Sigmoid colon (tissue), 6 donors: ENCODE measurements at regions not wholly inside any gene's neighbourhood (a gene's known extent, or its start where the extent isn't known, plus 50 kb on each side); places are given as distances from the start of the nearest gene placed in this dataset.

Source experiments
- DNase-seq: peaks from one replicate; pipeline ENCODE4 v3.0.0-alpha.2; 2019
- H3K27ac ChIP-seq, 4 donors: fragments of 200-600 bp; sonication (generic); one replicate each; pipeline ENCODE4 v1.5.1; 2016 to 2019; ENCODE audit warnings: mild to moderate bottlenecking in 1 of 4
- H3K27me3 ChIP-seq, 3 donors: fragments of 200-600 bp; sonication (generic); one replicate each; pipeline ENCODE4 v1.5.1; 2019; ENCODE audit warnings: mild to moderate bottlenecking in 1 of 3
- H3K36me3 ChIP-seq, 4 donors: fragments of 200-600 bp; sonication (generic); one replicate each; pipeline ENCODE4 v1.5.1; 2016 to 2019
- H3K4me1 ChIP-seq, 4 donors: fragments of 200-600 bp; sonication (generic); one replicate each; pipeline ENCODE4 v1.5.1; 2017 to 2019
- H3K4me3 ChIP-seq, 4 donors: fragments of 200-600 bp; sonication (generic); one replicate each; pipeline ENCODE4 v1.5.1; 2017 to 2019; ENCODE audit warnings: mild to moderate bottlenecking in 2 of 4, moderate library complexity in 1 of 4
- H3K9me3 ChIP-seq, 4 donors: fragments of 200-600 bp in 3 of 4; sonication (generic) in 3 of 4; one replicate each; pipeline versions ENCODE4 v1.5.1 to v1.6.1; 2013 to 2019
- EP300 ChIP-seq, 4 donors: sonication (generic); formaldehyde crosslinking; IDR thresholded peaks; one replicate each; pipeline ENCODE4 v1.6.1; 2017; ENCODE audit warnings: antibody characterized with exemption in 4 of 4
- POLR2A ChIP-seq, 2 donors: fragments of 450-650 bp; IDR thresholded peaks; one replicate each; pipeline ENCODE4 v1.6.1; 2016; ENCODE audit warnings: antibody characterized with exemption in 2 of 2, mild to moderate bottlenecking in 2 of 2, moderate library complexity in 2 of 2
- POLR2AphosphoS5 ChIP-seq, 4 donors: sonication (generic); formaldehyde crosslinking; IDR thresholded peaks; one replicate each; pipeline ENCODE4 v1.6.1; 2017; ENCODE audit warnings: antibody characterized with exemption in 4 of 4
- WGBS, 2 donors: extraction: QIAGEN DNeasy Blood & Tissue Kit; methylation state at CpG; one replicate each; pipeline ENCODE4 v1.1.7; 2013; 5-methylcytosine and 5-hydroxymethylcytosine counted together
- intact Hi-C: fragments of 100-400 bp; cut with DNase I; formaldehyde crosslinking; loops from one replicate; pipeline ENCODE4 v1.15.1; 2023
- TF ChIP-seq, protein P1 (sequence below), 4 experiments: fragments of 450-650 bp in 3 of 4; fragments of 200-600 bp in 1 of 4; IDR thresholded peaks; one replicate each; pipeline ENCODE4 v1.5.1; 2016 to 2019; ENCODE audit warnings: antibody characterized with exemption in 4 of 4, mild to moderate bottlenecking in 3 of 4, moderate library complexity in 2 of 4
- donor health status: healthy with polysubstance abuse.
- donor health status: healthy.

DNA sequence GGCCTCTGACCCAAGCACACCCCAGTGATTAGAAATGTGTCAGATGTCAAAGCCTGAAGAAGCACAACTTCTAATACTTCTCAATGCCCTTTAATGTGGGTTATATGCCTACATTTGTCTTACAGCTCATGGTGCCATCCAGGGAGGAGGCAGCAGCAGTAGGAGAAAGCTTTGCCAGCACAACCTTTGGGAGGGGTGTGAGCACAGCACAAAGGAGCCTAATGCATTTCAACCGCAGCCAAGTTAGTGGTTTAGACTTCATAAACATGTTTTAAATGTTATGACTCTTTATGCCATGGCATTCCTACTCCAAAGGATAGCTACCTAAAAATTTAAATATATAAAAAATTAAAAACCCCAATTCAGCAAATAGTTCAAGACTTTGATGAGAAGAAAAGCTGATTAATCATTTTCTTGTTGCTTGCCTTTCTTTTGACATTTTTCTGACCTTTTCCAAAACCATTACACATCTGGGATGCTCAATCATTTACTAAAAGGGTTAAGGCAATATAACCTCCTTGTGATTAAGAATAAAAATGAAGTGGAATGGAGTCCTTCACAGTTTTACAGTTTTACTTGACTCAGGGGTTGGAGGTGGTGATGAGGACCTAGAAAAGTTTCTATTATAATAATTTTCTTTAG lies 142.7 kb downstream of the DLEU7 start:
- H3K36me3 ChIP-seq: no peaks in the 10 kb centered on the region
- intact Hi-C loops: no loop called here
- H3K4me1 ChIP-seq: no peaks in the 10 kb centered on the region
- H3K9me3 ChIP-seq: no peaks in the 10 kb centered on the region
- H3K27me3 ChIP-seq: no peaks in the 10 kb centered on the region
- no peak overlapping the region for H3K4me3 ChIP-seq
- TF ChIP-seq POLR2AphosphoS5 (IDR thresholded peaks at IDR 0.05): no peak
- TF ChIP-seq, protein P1, sequence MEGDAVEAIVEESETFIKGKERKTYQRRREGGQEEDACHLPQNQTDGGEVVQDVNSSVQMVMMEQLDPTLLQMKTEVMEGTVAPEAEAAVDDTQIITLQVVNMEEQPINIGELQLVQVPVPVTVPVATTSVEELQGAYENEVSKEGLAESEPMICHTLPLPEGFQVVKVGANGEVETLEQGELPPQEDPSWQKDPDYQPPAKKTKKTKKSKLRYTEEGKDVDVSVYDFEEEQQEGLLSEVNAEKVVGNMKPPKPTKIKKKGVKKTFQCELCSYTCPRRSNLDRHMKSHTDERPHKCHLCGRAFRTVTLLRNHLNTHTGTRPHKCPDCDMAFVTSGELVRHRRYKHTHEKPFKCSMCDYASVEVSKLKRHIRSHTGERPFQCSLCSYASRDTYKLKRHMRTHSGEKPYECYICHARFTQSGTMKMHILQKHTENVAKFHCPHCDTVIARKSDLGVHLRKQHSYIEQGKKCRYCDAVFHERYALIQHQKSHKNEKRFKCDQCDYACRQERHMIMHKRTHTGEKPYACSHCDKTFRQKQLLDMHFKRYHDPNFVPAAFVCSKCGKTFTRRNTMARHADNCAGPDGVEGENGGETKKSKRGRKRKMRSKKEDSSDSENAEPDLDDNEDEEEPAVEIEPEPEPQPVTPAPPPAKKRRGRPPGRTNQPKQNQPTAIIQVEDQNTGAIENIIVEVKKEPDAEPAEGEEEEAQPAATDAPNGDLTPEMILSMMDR (IDR thresholded peaks at IDR 0.05): no peak
- no peak for TF ChIP-seq POLR2A (IDR thresholded peaks at IDR 0.05)
- TF ChIP-seq EP300 (IDR thresholded peaks at IDR 0.05): no peak
- no peak overlapping the region for H3K27ac ChIP-seq
- 91 to 92% methylated on average over 1 of the region's 1 CpG for WGBS, 2 donors
- DNase-seq: no peak

DNA sequence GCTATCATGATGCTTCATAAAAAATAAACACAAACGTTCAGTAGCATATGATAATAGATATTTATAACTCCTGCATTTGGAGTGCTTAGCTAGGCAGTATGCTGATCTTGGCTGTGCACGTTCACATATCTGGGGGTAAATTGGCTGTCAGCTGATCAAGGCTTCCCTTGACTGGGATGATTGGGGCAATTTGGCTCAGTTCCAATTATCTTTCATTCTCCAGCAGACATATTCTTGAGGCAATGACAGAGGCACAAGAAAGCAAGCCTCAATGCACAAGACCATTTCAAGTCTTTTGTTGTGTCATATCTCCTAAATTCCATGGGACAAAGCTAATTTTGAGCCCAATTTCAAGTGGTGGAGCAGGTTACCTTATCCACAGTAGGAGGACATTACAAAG lies 142.0 kb downstream of the DLEU7 start:
- intact Hi-C loops: no loop called here
- Histone ChIP-seq H3K4me1 (no peaks in the 10 kb centered on the region), H3K27me3 (no peaks in the 10 kb centered on the region), H3K9me3 (no peaks in the 10 kb centered on the region), H3K36me3 (no peaks in the 10 kb centered on the region), H3K4me3 (no peak overlapping the region), H3K27ac (no peak overlapping the region)
- TF ChIP-seq POLR2AphosphoS5 (IDR thresholded peaks at IDR 0.05): no peak
- TF ChIP-seq, protein P1 (IDR thresholded peaks at IDR 0.05): no peak
- TF ChIP-seq POLR2A (IDR thresholded peaks at IDR 0.05): no peak
- TF ChIP-seq EP300 (IDR thresholded peaks at IDR 0.05): no peak
- WGBS, 2 donors: 70 to 77% methylated on average over 2 of the region's 2 CpGs
- DNase-seq: no peak

DNA sequence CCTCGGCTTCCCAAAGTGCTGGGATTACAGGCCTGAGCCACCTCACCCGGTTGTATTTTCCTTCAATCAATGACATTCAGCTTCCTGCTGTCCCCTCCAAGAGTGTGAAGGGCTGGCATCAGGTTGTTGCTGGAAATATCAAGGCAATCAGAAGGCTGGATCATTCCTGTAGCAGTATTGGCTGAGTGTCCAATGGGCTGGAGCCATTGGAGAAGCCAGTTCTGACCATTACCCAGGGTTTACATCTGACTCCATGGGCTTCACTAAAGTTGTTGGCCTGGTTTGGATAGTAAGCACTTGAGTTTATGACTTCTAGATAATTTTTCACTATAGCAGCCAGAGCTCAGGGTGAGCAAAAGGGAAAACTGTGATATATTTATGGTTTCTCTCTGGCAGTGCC lies 137.0 kb downstream of the DLEU7 start:
- Histone ChIP-seq H3K27me3 (no peaks in the 10 kb centered on the region), H3K9me3 (no peaks in the 10 kb centered on the region), H3K36me3 (no peaks in the 10 kb centered on the region), H3K4me3 (no peak overlapping the region), H3K27ac (no peak overlapping the region), H3K4me1 (no peaks in the 10 kb centered on the region)
- intact Hi-C loops: no loop called here
- TF ChIP-seq EP300 (IDR thresholded peaks at IDR 0.05) (no peak), POLR2AphosphoS5 (IDR thresholded peaks at IDR 0.05) (no peak), POLR2A (IDR thresholded peaks at IDR 0.05) (no peak)
- TF ChIP-seq, protein P1 (IDR thresholded peaks at IDR 0.05): no peak
- WGBS, 2 donors: 93 to 95% methylated on average over 2 of the region's 2 CpGs
- no peak for DNase-seq

DNA sequence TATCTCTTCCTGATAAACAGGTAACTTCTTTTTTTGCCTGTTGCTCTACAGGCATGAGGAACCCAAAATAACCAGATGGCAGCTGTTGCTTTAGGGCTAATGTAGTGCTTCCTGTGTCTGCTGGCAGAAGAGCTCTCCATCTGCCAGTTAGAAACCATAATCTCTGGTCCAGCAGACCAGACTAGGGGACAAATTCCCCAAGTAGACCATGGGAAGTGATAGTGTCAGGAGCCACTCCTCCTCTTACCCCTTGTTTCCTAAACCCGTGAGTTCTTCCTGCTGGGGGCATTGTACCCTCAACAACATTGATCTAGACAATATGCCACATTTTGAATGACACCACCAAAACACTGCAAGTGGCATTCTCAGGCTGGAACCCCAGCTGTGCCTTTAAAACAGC lies 135.9 kb downstream of the DLEU7 start:
- Histone ChIP-seq H3K9me3 (no peaks in the 10 kb centered on the region), H3K27ac (no peak overlapping the region), H3K4me3 (no peak overlapping the region), H3K27me3 (no peaks in the 10 kb centered on the region), H3K4me1 (no peaks in the 10 kb centered on the region), H3K36me3 (no peaks in the 10 kb centered on the region)
- intact Hi-C loops: no loop called here
- WGBS, 2 donors: 53 to 90% methylated on average over 1 of the region's 1 CpG
- no peak for DNase-seq
- TF ChIP-seq POLR2A (IDR thresholded peaks at IDR 0.05) (no peak), POLR2AphosphoS5 (IDR thresholded peaks at IDR 0.05) (no peak), EP300 (IDR thresholded peaks at IDR 0.05) (no peak)

DNA sequence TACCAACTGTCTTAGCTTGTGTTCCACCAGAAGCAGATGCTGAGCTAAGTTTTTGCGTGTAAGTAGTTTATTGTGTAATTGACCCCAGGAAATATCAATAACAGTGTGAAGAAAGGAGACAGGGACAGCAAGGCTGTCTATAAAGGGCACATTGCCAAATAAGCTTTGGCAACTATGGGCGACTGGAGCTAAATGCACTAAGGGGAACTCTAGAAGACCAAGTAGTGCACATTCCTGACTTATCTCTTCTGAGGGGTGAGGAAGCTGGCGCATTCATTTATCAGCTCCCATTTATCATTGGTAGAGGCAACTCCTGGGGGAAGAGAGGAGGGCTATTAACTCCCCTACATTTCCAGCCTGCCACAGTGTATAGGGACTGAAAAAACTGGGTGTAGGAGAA lies 135.0 kb downstream of the DLEU7 start:
- Histone ChIP-seq H3K27me3 (no peaks in the 10 kb centered on the region), H3K27ac (no peak overlapping the region), H3K4me1 (no peaks in the 10 kb centered on the region), H3K4me3 (no peak overlapping the region), H3K9me3 (no peaks in the 10 kb centered on the region), H3K36me3 (no peaks in the 10 kb centered on the region)
- intact Hi-C loops: no loop called here
- TF ChIP-seq POLR2A (IDR thresholded peaks at IDR 0.05): no peak
- TF ChIP-seq EP300 (IDR thresholded peaks at IDR 0.05): no peak
- TF ChIP-seq, protein P1 (IDR thresholded peaks at IDR 0.05): no peak
- TF ChIP-seq POLR2AphosphoS5 (IDR thresholded peaks at IDR 0.05): no peak
- WGBS, 2 donors: 83 to 85% methylated on average over 3 of the region's 3 CpGs
- no peak for DNase-seq
